ENCODE measurements at regions not wholly inside any gene's neighbourhood (a gene's known extent, or its start where the extent isn't known, plus 50 kb on each side); places are given as distances from the start of the nearest gene placed in this dataset.

GRCh38 chr2:7476371-7476770 lies 559.2 kb downstream of the RNF144A start:
- no peak for DNase-seq

- DNase-seq, result no peak
Observed at GRCh38 chr2:7479603-7480002, 562.4 kb downstream of the RNF144A start.

- no peak for DNase-seq
Observed at GRCh38 chr2:7480431-7480830, 563.2 kb downstream of the RNF144A start.

- no peak for DNase-seq
Observed at GRCh38 chr2:7490672-7491071, 573.5 kb downstream of the RNF144A start.

GRCh38 chr2:7492719-7493118 lies 575.5 kb downstream of the RNF144A start:
- no peak for DNase-seq

- DNase-seq, result no peak
Observed at GRCh38 chr2:7497178-7497577, 580.0 kb downstream of the RNF144A start.

- DNase-seq, result no peak
Observed at GRCh38 chr2:7499018-7499417, 581.8 kb downstream of the RNF144A start.

GRCh38 chr2:7502336-7502735 lies 585.1 kb downstream of the RNF144A start:
- no peak for DNase-seq

- DNase-seq, result no peak
Observed at GRCh38 chr2:7508296-7508943, 591.2 kb downstream of the RNF144A start.

- DNase-seq, result no peak
Observed at GRCh38 chr2:7510353-7510752, 593.1 kb downstream of the RNF144A start.

GRCh38 chr2:7513834-7514233 lies 596.6 kb downstream of the RNF144A start:
- no peak for DNase-seq

- no peak for DNase-seq
Observed at GRCh38 chr2:7515327-7515726, 598.1 kb downstream of the RNF144A start.

- DNase-seq, result no peak
Observed at GRCh38 chr2:7516484-7517063, 599.4 kb downstream of the RNF144A start.

GRCh38 chr2:7517088-7517487 lies 599.9 kb downstream of the RNF144A start:
- DNase-seq, result no peak

GRCh38 chr2:7517851-7518250 lies 600.6 kb downstream of the RNF144A start:
- no peak for DNase-seq

- no peak for DNase-seq
Observed at GRCh38 chr2:7523481-7524120, 606.4 kb downstream of the RNF144A start.

- DNase-seq, result no peak
Observed at GRCh38 chr2:7524195-7524594, 607.0 kb downstream of the RNF144A start.

GRCh38 chr2:7525746-7526145 lies 608.5 kb downstream of the RNF144A start:
- no peak for DNase-seq

GRCh38 chr2:7527165-7527722 lies 610.0 kb downstream of the RNF144A start:
- no peak for DNase-seq

GRCh38 chr2:7530001-7530400 lies 612.8 kb downstream of the RNF144A start:
- no peak for DNase-seq

GRCh38 chr2:7539077-7539476 lies 621.9 kb downstream of the RNF144A start:
- DNase-seq, result no peak

GRCh38 chr2:7539760-7540159 lies 622.5 kb downstream of the RNF144A start:
- no peak for DNase-seq

- DNase-seq, result no peak
Observed at GRCh38 chr2:7552825-7553570, 635.8 kb downstream of the RNF144A start.

- DNase-seq, result no peak
Observed at GRCh38 chr2:7555260-7555659, 638.0 kb downstream of the RNF144A start.
